ENCODE measurements at regions not wholly inside any gene's neighbourhood (a gene's known extent, or its start where the extent isn't known, plus 50 kb on each side); places are given as distances from the start of the nearest gene placed in this dataset.
A peak's percentile ranks its signal among the peaks of the same experiment; 100 is the strongest.
"Not testable (repeated sequence)": the region's sequence is repeated elsewhere in the genome, so short reads cannot be mapped to it uniquely, and the experiment has no call there.

GRCh38 chrX:1779626-1780025 is 164.8 kb downstream of the ASMT start:
- DNase-seq = no peak

- DNase-seq = no peak
Measured at GRCh38 chrX:1781766-1782165, 166.9 kb downstream of the ASMT start.

GRCh38 chrX:1784773-1785172 is 169.9 kb downstream of the ASMT start:
- no peak for DNase-seq

GRCh38 chrX:1788300-1788911 is 173.5 kb downstream of the ASMT start:
- no peak for DNase-seq

GRCh38 chrX:1792636-1793035 is 177.8 kb downstream of the ASMT start:
- no peak for DNase-seq

GRCh38 chrX:1794586-1794985 is 179.7 kb downstream of the ASMT start:
- DNase-seq = no peak

- no peak for DNase-seq
Measured at GRCh38 chrX:1802912-1803311, 188.1 kb downstream of the ASMT start.

GRCh38 chrX:1803741-1804140 is 188.9 kb downstream of the ASMT start:
- no peak for DNase-seq

- peak; percentile 41 for DNase-seq
Measured at GRCh38 chrX:1807301-1807731, 192.5 kb downstream of the ASMT start.

- DNase-seq = no peak
Measured at GRCh38 chrX:1809581-1809980, 194.7 kb downstream of the ASMT start.

- DNase-seq = no peak
Measured at GRCh38 chrX:1813809-1814208, 198.9 kb downstream of the ASMT start.

GRCh38 chrX:1815456-1816175 is 200.8 kb downstream of the ASMT start:
- DNase-seq = no peak

- not testable (repeated sequence) for DNase-seq
Measured at GRCh38 chrX:1816387-1816982, 201.6 kb downstream of the ASMT start.

- no peak for DNase-seq
Measured at GRCh38 chrX:1821846-1822245, 207.0 kb downstream of the ASMT start.

- no peak for DNase-seq
Measured at GRCh38 chrX:1824855-1825254, 210.0 kb downstream of the ASMT start.

GRCh38 chrX:1833656-1834360 is 218.9 kb downstream of the ASMT start:
- peak; percentile 43 for DNase-seq

GRCh38 chrX:1835056-1835455 is 220.2 kb downstream of the ASMT start:
- no peak for DNase-seq

GRCh38 chrX:1836683-1837082 is 221.8 kb downstream of the ASMT start:
- no peak for DNase-seq

GRCh38 chrX:1841746-1842145 is 226.9 kb downstream of the ASMT start:
- DNase-seq = no peak

- DNase-seq = not testable (repeated sequence)
Measured at GRCh38 chrX:1847000-1847399, 232.1 kb downstream of the ASMT start.

- not testable (repeated sequence) for DNase-seq
Measured at GRCh38 chrX:1847790-1848189, 232.9 kb downstream of the ASMT start.

- no peak for DNase-seq
Measured at GRCh38 chrX:1851527-1851926, 236.7 kb downstream of the ASMT start.

- DNase-seq = no peak
Measured at GRCh38 chrX:1852082-1852481, 237.2 kb downstream of the ASMT start.

- no peak for DNase-seq
Measured at GRCh38 chrX:1853447-1853846, 238.6 kb downstream of the ASMT start.

All from NCI-H2171 treated with DMSO at 0.1 percent for 48 hours (cell line).